ENCODE measurements at regions not wholly inside any gene's neighbourhood (a gene's known extent, or its start where the extent isn't known, plus 50 kb on each side); places are given as distances from the start of the nearest gene placed in this dataset.

GRCh38 chr12:19826980-19827550 lies 387.8 kb downstream of the AEBP2 start:
- Histone ChIP-seq H3K79me2 (ENCODE audit: low read length) (no peaks in the 10 kb centered on the region), H3K9me3 (replicated peaks; ENCODE audit: insufficient read depth, low read length) (no peaks in the 10 kb centered on the region), H3K27me3 (replicated peaks; ENCODE audit: insufficient read depth, low read length) (no peaks in the 10 kb centered on the region), H3K9ac (ENCODE audit: low read length) (no peak overlapping the region), H3K4me2 (ENCODE audit: low read depth, low read length) (no peak overlapping the region), H3K27ac (ENCODE audit: low read length) (no peak overlapping the region), H3K9me2 (replicated peaks; ENCODE audit: insufficient read depth, low read length) (no peaks in the 10 kb centered on the region), H3K4me3 (ENCODE audit: low read length) (no peak overlapping the region), H3F3A (ENCODE audit: insufficient read depth, low read length) (no peaks in the 10 kb centered on the region), H2AFZ (ENCODE audit: low read length) (no peak overlapping the region), H3K4me1 (ENCODE audit: low read length) (no peaks in the 10 kb centered on the region), H4K20me1 (ENCODE audit: insufficient read depth, low read length) (no peaks in the 10 kb centered on the region), H3K36me3 (replicated peaks; ENCODE audit: insufficient read depth, low read length) (no peaks in the 10 kb centered on the region)
- TF ChIP-seq EZH2 (optimal IDR thresholded peaks at IDR 0.05; ENCODE audit: low read depth, low read length) (no peak), CTCF (IDR thresholded peaks at IDR 0.05; ENCODE audit: low read length) (no peak), EZH2phosphoT487 (IDR thresholded peaks at IDR 0.05; ENCODE audit: low read length) (no peak)
- no peak for DNase-seq

GRCh38 chr12:19829100-19829853 lies 390.0 kb downstream of the AEBP2 start:
- no peak overlapping the region for H3K9ac ChIP-seq (ENCODE audit: low read length)
- no peaks in the 10 kb centered on the region for H3K4me1 ChIP-seq (ENCODE audit: low read length)
- H3K36me3 ChIP-seq (replicated peaks; ENCODE audit: insufficient read depth, low read length) = no peaks in the 10 kb centered on the region
- no peak overlapping the region for H3K4me2 ChIP-seq (ENCODE audit: low read depth, low read length)
- no peak for DNase-seq
- H3K27ac ChIP-seq (ENCODE audit: low read length) = no peak overlapping the region
- no peak overlapping the region for H2AFZ ChIP-seq (ENCODE audit: low read length)
- no peaks in the 10 kb centered on the region for H3K9me2 ChIP-seq (replicated peaks; ENCODE audit: insufficient read depth, low read length)
- H3K79me2 ChIP-seq (ENCODE audit: low read length) = no peaks in the 10 kb centered on the region
- TF ChIP-seq EZH2phosphoT487 (IDR thresholded peaks at IDR 0.05; ENCODE audit: low read length) (no peak), CTCF (IDR thresholded peaks at IDR 0.05; ENCODE audit: low read length) (no peak), EZH2 (optimal IDR thresholded peaks at IDR 0.05; ENCODE audit: low read depth, low read length) (no peak)
- H3K27me3 ChIP-seq (replicated peaks; ENCODE audit: insufficient read depth, low read length) = no peaks in the 10 kb centered on the region
- H3K4me3 ChIP-seq (ENCODE audit: low read length) = no peak overlapping the region
- H3F3A ChIP-seq (ENCODE audit: insufficient read depth, low read length) = no peaks in the 10 kb centered on the region
- H3K9me3 ChIP-seq (replicated peaks; ENCODE audit: insufficient read depth, low read length) = no peaks in the 10 kb centered on the region
- no peaks in the 10 kb centered on the region for H4K20me1 ChIP-seq (ENCODE audit: insufficient read depth, low read length)

- no peak for DNase-seq
- Histone ChIP-seq H3F3A (ENCODE audit: insufficient read depth, low read length) (no peaks in the 10 kb centered on the region), H3K27ac (ENCODE audit: low read length) (no peak overlapping the region)
Measured at GRCh38 chr12:19830446-19830845, 391.2 kb downstream of the AEBP2 start.

More at GRCh38 chr12:19830446-19830845, 391.2 kb downstream of the AEBP2 start:
- H3K9me3 ChIP-seq (replicated peaks; ENCODE audit: insufficient read depth, low read length) = no peaks in the 10 kb centered on the region
- no peaks in the 10 kb centered on the region for H3K4me1 ChIP-seq (ENCODE audit: low read length)
- H3K9ac ChIP-seq (ENCODE audit: low read length) = no peak overlapping the region
- no peaks in the 10 kb centered on the region for H3K9me2 ChIP-seq (replicated peaks; ENCODE audit: insufficient read depth, low read length)
- TF ChIP-seq EZH2 (optimal IDR thresholded peaks at IDR 0.05; ENCODE audit: low read depth, low read length) = no peak
- no peak for TF ChIP-seq CTCF (IDR thresholded peaks at IDR 0.05; ENCODE audit: low read length)
- no peak for TF ChIP-seq EZH2phosphoT487 (IDR thresholded peaks at IDR 0.05; ENCODE audit: low read length)
- no peaks in the 10 kb centered on the region for H3K36me3 ChIP-seq (replicated peaks; ENCODE audit: insufficient read depth, low read length)
- no peak overlapping the region for H3K4me3 ChIP-seq (ENCODE audit: low read length)
- no peak overlapping the region for H2AFZ ChIP-seq (ENCODE audit: low read length)
- H3K79me2 ChIP-seq (ENCODE audit: low read length) = no peaks in the 10 kb centered on the region
- H3K4me2 ChIP-seq (ENCODE audit: low read depth, low read length) = no peak overlapping the region
- no peaks in the 10 kb centered on the region for H3K27me3 ChIP-seq (replicated peaks; ENCODE audit: insufficient read depth, low read length)
- H4K20me1 ChIP-seq (ENCODE audit: insufficient read depth, low read length) = no peaks in the 10 kb centered on the region
